Fibroblast of skin of abdomen (primary cell): ENCODE measurements at regions not wholly inside any gene's neighbourhood (a gene's known extent, or its start where the extent isn't known, plus 50 kb on each side); places are given as distances from the start of the nearest gene placed in this dataset.

ENCODE experiments used
- DNase-seq: peaks from one replicate; pipeline ENCODE4 v3.0.0-alpha.2; 2013

GRCh38 chr12:30506411-30506810, 189.3 kb downstream of the IPO8 start:
- no peak for DNase-seq

- DNase-seq: no peak
Measured at GRCh38 chr12:30501718-30502117, 194.0 kb downstream of the IPO8 start.

DNA sequence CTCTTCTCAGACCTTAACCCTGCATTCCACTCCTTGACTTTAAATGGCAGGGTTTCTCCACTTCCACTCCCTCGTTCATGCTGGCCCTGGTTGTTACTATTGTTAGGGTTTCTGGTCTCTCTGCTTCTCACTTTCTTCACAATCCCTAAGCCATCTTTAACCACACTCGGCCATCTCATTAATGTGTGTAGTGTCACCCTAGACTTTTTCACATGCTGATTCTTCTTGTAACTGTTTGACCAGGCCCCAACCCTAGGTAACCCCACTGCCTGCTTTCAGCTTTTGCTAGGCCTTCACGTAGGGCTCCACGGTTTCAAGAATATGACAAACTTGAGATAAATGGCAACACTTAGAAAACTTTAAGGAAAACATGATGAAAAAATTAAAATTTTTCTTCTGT, 195.1 kb downstream of the IPO8 start:
- no peak for DNase-seq

GRCh38 chr12:30485230-30485890, 210.3 kb downstream of the IPO8 start:
- no peak for DNase-seq

DNA sequence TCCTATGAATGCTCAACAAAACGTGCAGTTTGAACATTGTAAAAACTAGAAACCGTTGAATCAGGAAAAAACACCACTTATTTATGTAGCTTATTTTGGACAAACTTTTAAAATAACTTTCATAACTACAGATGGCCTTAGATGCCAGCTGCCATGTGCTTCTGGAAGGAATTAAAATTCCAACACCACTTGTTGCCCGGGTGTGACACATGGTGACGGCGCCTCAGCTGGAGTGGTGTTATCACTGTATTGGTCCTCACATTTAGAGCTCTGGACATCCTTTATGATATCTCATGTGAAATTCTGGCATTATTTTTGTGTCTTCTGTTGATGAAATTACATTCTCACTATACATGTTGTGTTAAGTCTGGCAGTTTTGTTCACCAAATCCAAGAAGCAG, 211.0 kb downstream of the IPO8 start:
- DNase-seq: no peak

DNA sequence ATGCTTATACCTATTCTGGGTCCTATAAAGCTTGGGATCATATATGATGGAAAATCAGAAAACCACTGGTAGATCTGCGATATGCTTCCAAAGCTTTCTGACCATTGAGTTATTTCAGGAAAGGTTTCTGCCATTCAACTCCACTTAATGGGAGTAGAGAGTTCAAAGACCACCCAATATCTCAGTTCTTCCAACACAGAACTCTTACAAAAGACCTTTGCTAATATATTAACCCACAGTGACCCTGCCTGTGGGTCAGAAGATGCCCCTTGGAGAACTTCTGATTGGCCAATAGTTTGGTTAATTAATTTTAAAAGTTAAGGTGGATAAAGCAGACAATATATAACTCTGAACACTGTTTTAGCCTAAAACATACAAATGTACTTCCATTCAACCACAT, 213.0 kb downstream of the IPO8 start:
- DNase-seq: no peak

- no peak for DNase-seq
Measured at GRCh38 chr12:30473274-30473673, 222.4 kb downstream of the IPO8 start.

DNA sequence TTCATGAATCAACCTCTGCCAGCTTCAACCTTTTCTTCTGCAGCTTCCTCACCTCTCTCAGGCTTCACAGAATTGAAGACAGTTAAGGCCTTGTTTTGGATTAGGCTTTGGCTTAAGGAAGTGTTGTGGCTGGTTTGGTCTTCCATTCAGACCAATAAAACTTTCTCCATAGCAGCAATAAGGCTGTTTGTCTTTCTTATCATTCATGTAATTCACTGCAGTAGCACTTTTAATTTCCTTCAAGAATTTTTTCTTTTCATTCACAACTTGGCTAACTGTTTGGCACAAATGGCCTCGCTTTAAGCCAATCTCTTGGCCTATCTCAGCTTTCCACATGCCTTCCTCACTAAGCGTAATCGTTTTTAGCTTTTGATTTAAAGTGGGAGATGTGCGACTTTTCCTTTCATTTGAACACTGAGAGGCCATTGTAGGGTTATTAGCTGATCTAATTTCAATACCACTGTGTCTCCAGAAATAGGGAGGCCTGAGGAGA, 229.5 kb downstream of the IPO8 start:
- DNase-seq: no peak

DNA sequence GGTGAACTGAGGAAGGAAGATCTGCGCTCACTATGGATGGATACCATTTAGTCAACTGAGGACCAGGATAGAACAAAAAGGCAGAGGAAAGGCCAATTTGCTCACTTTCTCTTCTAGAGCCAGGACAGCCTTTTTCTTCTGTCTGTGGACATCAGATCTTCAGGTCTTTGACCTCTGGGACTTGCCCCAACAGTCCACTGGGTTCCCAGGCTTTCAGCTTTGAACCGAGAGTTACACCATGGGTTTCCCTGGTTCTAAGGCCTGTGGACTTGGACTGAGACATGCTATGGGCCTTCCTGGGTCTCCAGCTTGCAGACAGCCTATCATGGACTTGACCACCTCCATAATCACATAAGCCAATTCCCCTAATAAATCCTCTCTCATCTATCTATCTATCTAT, 232.0 kb downstream of the IPO8 start:
- DNase-seq: no peak

GRCh38 chr12:30462249-30462648, 233.4 kb downstream of the IPO8 start:
- DNase-seq: no peak

GRCh38 chr12:30461026-30461615, 234.5 kb downstream of the IPO8 start:
- DNase-seq: no peak

GRCh38 chr12:30458453-30458852, 237.2 kb downstream of the IPO8 start:
- no peak for DNase-seq

DNA sequence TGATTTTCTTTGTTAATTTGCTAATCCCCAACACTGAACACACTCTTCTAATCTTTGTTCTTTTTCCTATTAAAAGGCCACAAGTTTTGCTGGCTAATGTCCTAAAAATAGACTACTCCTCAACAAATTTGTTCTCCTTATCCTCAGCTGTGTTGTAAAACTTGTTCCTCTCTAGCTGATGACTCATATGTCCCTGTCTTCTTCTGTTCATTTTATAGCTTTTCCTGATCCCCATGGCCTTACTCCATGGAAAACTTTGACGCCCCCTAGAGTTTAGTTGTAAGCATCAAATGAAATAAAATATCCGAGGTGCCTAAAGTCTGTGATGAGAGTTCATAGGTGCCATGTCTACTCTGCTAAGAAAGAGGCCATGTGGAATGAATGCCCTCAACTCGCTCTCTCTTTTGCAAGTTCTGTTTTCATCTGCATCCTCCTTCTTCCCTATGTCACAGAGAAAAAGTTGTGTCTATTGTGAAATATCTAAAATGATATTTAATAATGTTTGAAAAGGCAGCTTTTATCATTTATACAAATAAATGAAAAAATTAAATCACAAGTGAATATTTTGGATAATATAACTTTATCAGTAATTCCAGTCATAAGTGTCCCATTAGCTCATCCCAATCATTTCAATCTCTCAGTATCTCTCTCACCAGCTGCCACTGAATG, 237.9 kb downstream of the IPO8 start:
- DNase-seq: peak; percentile 76

GRCh38 chr12:30450872-30451271, 244.8 kb downstream of the IPO8 start:
- DNase-seq: peak; percentile 22

GRCh38 chr12:30450226-30450625, 245.4 kb downstream of the IPO8 start:
- no peak for DNase-seq

DNA sequence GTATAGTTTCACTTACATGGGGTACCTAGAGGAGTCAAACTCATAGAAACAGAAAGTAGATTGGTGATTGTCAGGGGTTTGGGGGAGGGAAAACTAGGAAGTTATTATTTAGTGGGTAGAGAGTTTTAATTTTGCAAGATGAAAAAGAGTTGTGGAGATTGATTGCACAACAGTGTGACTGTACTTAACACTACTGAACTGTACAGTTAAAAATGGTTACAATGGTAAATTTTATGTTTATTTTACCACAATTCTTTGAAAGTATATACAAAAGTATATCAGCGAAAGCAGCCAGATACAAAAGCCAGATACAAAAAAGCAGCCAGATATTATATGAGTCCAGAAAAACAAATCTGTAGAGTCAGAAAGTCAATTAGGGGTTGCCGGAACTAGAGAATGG, 247.6 kb downstream of the IPO8 start:
- DNase-seq: no peak

DNA sequence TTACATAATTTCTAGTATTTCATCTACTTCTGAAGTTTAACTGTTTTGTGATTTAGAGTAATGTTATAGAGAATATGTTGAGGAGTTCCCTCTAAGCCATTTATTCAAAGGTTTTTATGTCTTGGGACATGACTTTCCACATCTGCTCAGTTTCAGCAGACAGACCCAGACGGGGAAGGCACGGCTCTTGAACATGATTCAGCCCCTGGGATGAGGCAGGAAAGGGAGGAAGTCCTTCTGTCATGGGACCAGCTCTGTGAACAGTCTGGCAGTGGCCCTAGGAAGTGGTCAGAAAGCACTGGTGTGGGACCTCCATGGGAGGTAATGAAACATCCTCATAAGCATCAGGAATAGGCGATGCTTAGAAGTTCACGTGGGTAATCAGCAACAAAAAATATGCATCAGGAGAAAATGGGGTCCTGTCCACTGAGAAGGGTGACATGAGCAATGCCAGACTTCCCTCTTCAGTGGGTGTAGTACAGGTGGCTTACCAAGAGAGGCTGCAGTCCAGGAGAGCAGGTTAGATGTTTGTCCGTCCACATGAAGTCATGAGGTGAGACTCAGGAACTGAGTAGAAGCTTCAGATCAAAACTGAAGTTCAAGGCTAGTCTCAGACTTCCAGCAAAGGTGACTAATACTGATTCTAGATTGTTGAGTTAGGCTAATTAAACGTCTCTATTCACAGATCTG, 248.5 kb downstream of the IPO8 start:
- DNase-seq: no peak

- DNase-seq: no peak
Measured at GRCh38 chr12:30442461-30442860, 253.2 kb downstream of the IPO8 start.

- peak; percentile 30 for DNase-seq
Measured at GRCh38 chr12:30440826-30441602, 254.7 kb downstream of the IPO8 start.

DNA sequence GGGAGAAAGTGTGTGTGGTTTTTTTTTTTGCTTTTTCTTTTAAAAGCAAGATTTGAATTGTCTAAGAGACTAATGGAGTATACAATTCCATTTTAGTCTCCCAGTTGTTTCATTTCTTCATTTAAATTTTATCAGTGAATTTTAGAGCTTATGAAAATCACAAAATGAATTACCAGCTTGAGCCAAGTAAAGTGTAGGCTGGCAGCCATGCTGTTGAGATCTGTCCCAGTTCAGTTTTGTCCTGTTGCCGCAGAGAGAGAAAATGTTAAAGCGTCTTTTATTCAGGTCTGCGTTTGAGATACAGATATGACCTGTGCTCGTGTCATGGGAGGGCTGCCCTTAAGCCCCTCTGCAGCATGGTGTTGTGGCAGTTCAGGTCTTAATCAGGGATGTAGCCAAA, 256.5 kb downstream of the IPO8 start:
- DNase-seq: no peak

GRCh38 chr12:30438601-30439041, 257.0 kb downstream of the IPO8 start:
- DNase-seq: no peak

DNA sequence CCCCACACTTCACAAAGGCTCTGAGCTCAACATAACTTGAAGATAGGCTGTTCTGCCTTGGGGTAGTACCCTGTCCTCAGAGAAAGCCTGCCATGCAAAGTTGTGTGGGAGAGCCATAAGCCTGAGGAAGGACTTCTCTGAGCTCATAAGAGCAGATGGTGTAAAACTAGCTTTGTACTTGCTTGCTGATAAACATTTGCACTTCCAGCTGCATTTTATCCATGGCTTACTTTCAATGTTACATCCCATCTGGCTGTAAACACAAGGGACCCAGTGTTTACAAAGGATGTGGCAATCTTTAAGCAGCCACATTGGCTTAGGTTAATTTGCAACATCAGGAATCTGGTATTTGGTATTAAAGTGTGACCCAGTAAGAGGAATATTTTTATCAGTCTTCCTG, 258.1 kb downstream of the IPO8 start:
- DNase-seq: no peak

DNA sequence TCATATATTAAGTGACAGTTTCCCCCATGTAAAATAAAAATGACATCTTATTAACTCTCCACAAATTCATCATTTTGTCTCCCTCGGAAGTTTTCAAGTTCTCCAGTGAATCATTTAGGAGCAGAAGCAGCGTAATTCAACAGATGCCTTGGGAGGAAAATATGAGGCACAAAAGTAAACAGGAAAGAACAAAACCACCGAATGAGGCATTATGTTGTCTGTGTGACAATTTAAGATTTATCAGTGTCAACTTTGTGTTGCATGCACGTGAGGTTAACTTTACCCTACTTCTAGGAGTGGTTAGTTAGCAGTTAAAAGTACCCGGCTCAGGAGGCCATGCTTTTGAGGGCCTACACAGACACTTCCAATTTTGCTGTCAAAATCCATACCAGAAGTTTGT, 258.6 kb downstream of the IPO8 start:
- no peak for DNase-seq
